ENCODE measurements at regions not wholly inside any gene's neighbourhood (a gene's known extent, or its start where the extent isn't known, plus 50 kb on each side); places are given as distances from the start of the nearest gene placed in this dataset.

GRCh38 chr2:215693193-215693998 lies 257.5 kb upstream of the FN1 start (continued):
- TF ChIP-seq ZFP1 (CRISPR knock-in tag; IDR thresholded peaks at IDR 0.05): no peak
- no peak for TF ChIP-seq PAF1 (CRISPR knock-in tag; IDR thresholded peaks at IDR 0.05)
- TF ChIP-seq SP1 (IDR thresholded peaks at IDR 0.05): no peak
- TF ChIP-seq SP1 (CRISPR knock-in tag; IDR thresholded peaks at IDR 0.05): no peak
- no peak for TF ChIP-seq ZNF773 (CRISPR knock-in tag; IDR thresholded peaks at IDR 0.05; ENCODE audit: borderline replicate concordance)
- TF ChIP-seq ZNF337 (CRISPR knock-in tag; IDR thresholded peaks at IDR 0.05; ENCODE audit: borderline replicate concordance, low read depth): no peak
- no peak for TF ChIP-seq STAT5B (CRISPR knock-in tag; IDR thresholded peaks at IDR 0.05)
- TF ChIP-seq RXRB (CRISPR knock-in tag; IDR thresholded peaks at IDR 0.05; ENCODE audit: borderline replicate concordance): peak; percentile 86
- no peak for TF ChIP-seq ZHX1 (CRISPR knock-in tag; IDR thresholded peaks at IDR 0.05; ENCODE audit: low read depth)
- TF ChIP-seq BORCS8-MEF2B (CRISPR knock-in tag; IDR thresholded peaks at IDR 0.05): no peak
- 0 out of 2 replicates have a peak, but pooled peaks have one; percentile 14 for TF ChIP-seq ZMYM4 (CRISPR knock-in tag; IDR thresholded peaks at IDR 0.05)
- TF ChIP-seq ELF4 (CRISPR knock-in tag; IDR thresholded peaks at IDR 0.05; ENCODE audit: borderline replicate concordance): peak; percentile 69; the same call in 1 of the 2 replicates
- TF ChIP-seq SOX5 (CRISPR knock-in tag; IDR thresholded peaks at IDR 0.05; ENCODE audit: borderline replicate concordance): peak; percentile 69; the same call in 1 of the 2 replicates
- no peak for TF ChIP-seq ZNF724P (CRISPR knock-in tag; IDR thresholded peaks at IDR 0.05; ENCODE audit: borderline replicate concordance)
- TF ChIP-seq YEATS4 (CRISPR knock-in tag; IDR thresholded peaks at IDR 0.05; ENCODE audit: borderline replicate concordance): 0 out of 2 replicates have a peak, but pooled peaks have one; percentile 41
- no peak for TF ChIP-seq GLI4 (CRISPR knock-in tag; IDR thresholded peaks at IDR 0.05; ENCODE audit: borderline replicate concordance)
- TF ChIP-seq ZNF317 (CRISPR knock-in tag; IDR thresholded peaks at IDR 0.05): peak; percentile 53; the same call in 1 of the 2 replicates
- TF ChIP-seq ZNF790 (CRISPR knock-in tag; IDR thresholded peaks at IDR 0.05; ENCODE audit: borderline replicate concordance): no peak
- TF ChIP-seq, protein P1, sequence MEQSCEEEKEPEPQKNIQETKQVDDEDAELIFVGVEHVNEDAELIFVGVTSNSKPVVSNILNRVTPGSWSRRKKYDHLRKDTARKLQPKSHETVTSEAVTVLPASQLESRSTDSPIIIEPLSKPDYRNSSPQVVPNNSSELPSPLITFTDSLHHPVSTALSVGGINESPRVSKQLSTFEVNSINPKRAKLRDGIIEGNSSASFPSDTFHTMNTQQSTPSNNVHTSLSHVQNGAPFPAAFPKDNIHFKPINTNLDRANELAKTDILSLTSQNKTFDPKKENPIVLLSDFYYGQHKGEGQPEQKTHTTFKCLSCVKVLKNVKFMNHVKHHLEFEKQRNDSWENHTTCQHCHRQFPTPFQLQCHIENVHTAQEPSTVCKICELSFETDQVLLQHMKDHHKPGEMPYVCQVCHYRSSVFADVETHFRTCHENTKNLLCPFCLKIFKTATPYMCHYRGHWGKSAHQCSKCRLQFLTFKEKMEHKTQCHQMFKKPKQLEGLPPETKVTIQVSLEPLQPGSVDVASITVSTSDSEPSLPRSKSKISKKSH (CRISPR knock-in tag; IDR thresholded peaks at IDR 0.05; ENCODE audit: borderline replicate concordance): no peak
- TF ChIP-seq TBX2 (CRISPR knock-in tag; IDR thresholded peaks at IDR 0.05; ENCODE audit: borderline replicate concordance): peak; percentile 58; the same call in 1 of the 2 replicates
- TF ChIP-seq IKZF5 (CRISPR knock-in tag; IDR thresholded peaks at IDR 0.05): 0 out of 2 replicates have a peak, but pooled peaks have one; percentile 43
- no peak for TF ChIP-seq PRDM4 (CRISPR knock-in tag; IDR thresholded peaks at IDR 0.05; ENCODE audit: borderline replicate concordance)
- TF ChIP-seq MAFF (IDR thresholded peaks at IDR 0.05; ENCODE audit: low read depth, low read length): no peak

All from HepG2 (cell line).